GM21717 (cell line): ENCODE measurements at regions not wholly inside any gene's neighbourhood (a gene's known extent, or its start where the extent isn't known, plus 50 kb on each side); places are given as distances from the start of the nearest gene placed in this dataset.
A peak's percentile ranks its signal among the peaks of the same experiment; 100 is the strongest.
"Not testable (repeated sequence)": the region's sequence is repeated elsewhere in the genome, so short reads cannot be mapped to it uniquely, and the experiment has no call there.

Source experiments
- ATAC-seq: cut with Tn5 transposase; IDR thresholded peaks from one replicate; pipeline ENCODE4 v1.9.1; 2021; ENCODE audit warnings: mild to moderate bottlenecking, moderate library complexity; ENCODE audit not compliant: unreplicated experiment

- ATAC-seq, result peak; percentile 83
Observed at GRCh38 chr2:64932371-64933216, 56.6 kb upstream of the SLC1A4 start.

GRCh38 chr2:64934530-64934929 lies 54.7 kb upstream of the SLC1A4 start:
- no peak for ATAC-seq

GRCh38 chr2:64936809-64937208 lies 52.4 kb upstream of the SLC1A4 start:
- ATAC-seq, result no peak

GRCh38 chr2:64937314-64937686 lies 51.9 kb upstream of the SLC1A4 start:
- ATAC-seq, result not testable (repeated sequence)

- ATAC-seq, result peak; percentile 52
Observed at GRCh38 chr2:64937687-64938491, 51.3 kb upstream of the SLC1A4 start.

- no peak for ATAC-seq
Observed at GRCh38 chr2:64938607-64939285, 50.5 kb upstream of the SLC1A4 start.

GRCh38 chr2:64939332-64939917 lies 49.8 kb upstream of the SLC1A4 start:
- ATAC-seq, result no peak
